K562 (cell line): ENCODE measurements at regions not wholly inside any gene's neighbourhood (a gene's known extent, or its start where the extent isn't known, plus 50 kb on each side); places are given as distances from the start of the nearest gene placed in this dataset.

Source experiments
- ATF6 ChIP-seq: sonication (generic); formaldehyde crosslinking; IDR thresholded peaks from 2 replicates; pipeline ENCODE4 v1.4.0; 2020; ENCODE audit warnings: mild to moderate bottlenecking, missing genetic modification reagents
- CREB3L1 ChIP-seq: fragments of 450-650 bp; IDR thresholded peaks from 2 replicates; pipeline ENCODE4 v1.6.1; 2014; ENCODE audit warnings: low read depth, mild to moderate bottlenecking, moderate library complexity, borderline replicate concordance
- CSDE1 ChIP-seq, 2 experiments: fragments of 450-650 bp; IDR thresholded peaks; 2 replicates each; pipeline ENCODE4 v1.6.1; 2016; ENCODE audit warnings: mild to moderate bottlenecking in 1 of 2
- FOXO4 ChIP-seq: fragments of 450-650 bp; formaldehyde crosslinking; IDR thresholded peaks from 2 replicates; pipeline ENCODE4 v1.4.0; 2020; ENCODE audit warnings: mild to moderate bottlenecking, moderate library complexity
- HDAC2 ChIP-seq: fragments of 450-650 bp; IDR thresholded peaks from 2 replicates; pipeline ENCODE4 v1.6.1; 2016; ENCODE audit warnings: mild to moderate bottlenecking
- HNRNPL ChIP-seq: fragments of 200-400 bp; formaldehyde crosslinking; IDR thresholded peaks from 2 replicates; pipeline ENCODE4 v1.6.1; 2017; ENCODE audit warnings: low read depth, mild to moderate bottlenecking, low read length
- MCM3 ChIP-seq: fragments of 450-650 bp; IDR thresholded peaks from 2 replicates; pipeline ENCODE4 v1.6.1; 2016
- NR2C1 ChIP-seq, 2 experiments: fragments of 450-650 bp; IDR thresholded peaks; 2 replicates each; pipeline ENCODE4 v1.6.1; 2017; ENCODE audit warnings: mild to moderate bottlenecking in 2 of 2, antibody characterized with exemption in 1 of 2, inconsistent platforms in 1 of 2, missing compliant biosample characterization in 1 of 2, missing genetic modification characterization in 1 of 2
- PPARD ChIP-seq: fragments of 250-450 bp; sonication (Bioruptor Pico); IDR thresholded peaks from 2 replicates; pipeline ENCODE4 v1.8.0; 2022; ENCODE audit warnings: inconsistent platforms, mild to moderate bottlenecking, moderate library complexity
- RBFOX2 ChIP-seq: fragments of 200-400 bp; formaldehyde crosslinking; IDR thresholded peaks from 2 replicates; pipeline ENCODE4 v1.6.1; 2017; ENCODE audit warnings: low read depth, mild to moderate bottlenecking, low read length, moderate library complexity
- REST ChIP-seq, 2 experiments: fragments of 450-650 bp; formaldehyde crosslinking in 1 of 2; IDR thresholded peaks; 2 replicates each; pipeline versions ENCODE4 v1.4.0 to v1.6.1; 2014 to 2020; ENCODE audit warnings: mild to moderate bottlenecking in 2 of 2, borderline replicate concordance in 1 of 2, low read depth in 1 of 2
- SMARCE1 ChIP-seq: fragments of 450-650 bp; IDR thresholded peaks from 2 replicates; pipeline ENCODE4 v1.7.1; 2016; ENCODE audit warnings: mild to moderate bottlenecking

GRCh38 chr1:81695741-81696140, 105.0 kb upstream of the ADGRL2 start (continued):
- no peak for TF ChIP-seq REST (IDR thresholded peaks at IDR 0.05; ENCODE audit: borderline replicate concordance)
- no peak for TF ChIP-seq REST (CRISPR knock-in tag; IDR thresholded peaks at IDR 0.05; ENCODE audit: low read depth)
- TF ChIP-seq CSDE1 (IDR thresholded peaks at IDR 0.05), result no peak
- no peak for TF ChIP-seq HNRNPL
- no peak for TF ChIP-seq RBFOX2
- TF ChIP-seq MCM3, result no peak
- TF ChIP-seq CREB3L1, result no peak
- TF ChIP-seq NR2C1 (IDR thresholded peaks at IDR 0.05), result no peak
- no peak for TF ChIP-seq NR2C1 (tag; IDR thresholded peaks at IDR 0.05)
- TF ChIP-seq ATF6 (CRISPR knock-in tag), result no peak
- TF ChIP-seq HDAC2, result no peak
- no peak for TF ChIP-seq SMARCE1
- TF ChIP-seq PPARD (CRISPR knock-in tag), result no peak
- TF ChIP-seq FOXO4 (CRISPR knock-in tag), result no peak
